ENCODE measurements at regions not wholly inside any gene's neighbourhood (a gene's known extent, or its start where the extent isn't known, plus 50 kb on each side); places are given as distances from the start of the nearest gene placed in this dataset.

DNA sequence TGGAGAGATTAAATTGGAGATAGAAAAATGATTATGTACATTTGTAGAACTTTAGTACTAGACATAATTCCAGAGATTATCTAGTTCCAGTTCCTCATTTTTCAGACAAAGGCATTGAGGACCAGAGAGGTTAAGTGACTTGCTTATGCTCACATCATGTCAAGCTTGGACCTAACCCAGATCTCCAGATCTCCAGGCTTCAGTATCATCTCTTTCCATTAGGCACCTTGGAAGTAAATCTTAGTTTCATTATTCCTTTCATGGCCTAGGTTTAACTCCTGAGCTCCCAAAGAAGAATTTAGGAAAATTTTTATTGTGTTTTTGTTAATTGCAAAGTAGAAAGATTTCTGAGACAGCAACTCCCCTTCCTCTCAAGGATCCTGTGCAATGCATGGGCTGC, 148.8 kb downstream of the GATB start:
- TF ChIP-seq POLR2A (IDR thresholded peaks at IDR 0.05): no peak
- TF ChIP-seq, protein P1, sequence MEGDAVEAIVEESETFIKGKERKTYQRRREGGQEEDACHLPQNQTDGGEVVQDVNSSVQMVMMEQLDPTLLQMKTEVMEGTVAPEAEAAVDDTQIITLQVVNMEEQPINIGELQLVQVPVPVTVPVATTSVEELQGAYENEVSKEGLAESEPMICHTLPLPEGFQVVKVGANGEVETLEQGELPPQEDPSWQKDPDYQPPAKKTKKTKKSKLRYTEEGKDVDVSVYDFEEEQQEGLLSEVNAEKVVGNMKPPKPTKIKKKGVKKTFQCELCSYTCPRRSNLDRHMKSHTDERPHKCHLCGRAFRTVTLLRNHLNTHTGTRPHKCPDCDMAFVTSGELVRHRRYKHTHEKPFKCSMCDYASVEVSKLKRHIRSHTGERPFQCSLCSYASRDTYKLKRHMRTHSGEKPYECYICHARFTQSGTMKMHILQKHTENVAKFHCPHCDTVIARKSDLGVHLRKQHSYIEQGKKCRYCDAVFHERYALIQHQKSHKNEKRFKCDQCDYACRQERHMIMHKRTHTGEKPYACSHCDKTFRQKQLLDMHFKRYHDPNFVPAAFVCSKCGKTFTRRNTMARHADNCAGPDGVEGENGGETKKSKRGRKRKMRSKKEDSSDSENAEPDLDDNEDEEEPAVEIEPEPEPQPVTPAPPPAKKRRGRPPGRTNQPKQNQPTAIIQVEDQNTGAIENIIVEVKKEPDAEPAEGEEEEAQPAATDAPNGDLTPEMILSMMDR (IDR thresholded peaks at IDR 0.05): no peak

Data from lower leg skin (tissue), 3 donors.